ENCODE measurements at regions not wholly inside any gene's neighbourhood (a gene's known extent, or its start where the extent isn't known, plus 50 kb on each side); places are given as distances from the start of the nearest gene placed in this dataset.
A peak's percentile ranks its signal among the peaks of the same experiment; 100 is the strongest.
"Not testable (repeated sequence)": the region's sequence is repeated elsewhere in the genome, so short reads cannot be mapped to it uniquely, and the experiment has no call there.

- DNase-seq (ENCODE audit: extremely low read depth in 1 of 11, low read depth in 9 of 11, low spot score in 4 of 11): no peak
Observed at GRCh38 chr12:25771476-25771875, 187.0 kb upstream of the RASSF8 start.

GRCh38 chr12:25775968-25776367 is 182.5 kb upstream of the RASSF8 start:
- DNase-seq (ENCODE audit: extremely low read depth in 1 of 11, low read depth in 9 of 11, low spot score in 4 of 11): no peak

DNA sequence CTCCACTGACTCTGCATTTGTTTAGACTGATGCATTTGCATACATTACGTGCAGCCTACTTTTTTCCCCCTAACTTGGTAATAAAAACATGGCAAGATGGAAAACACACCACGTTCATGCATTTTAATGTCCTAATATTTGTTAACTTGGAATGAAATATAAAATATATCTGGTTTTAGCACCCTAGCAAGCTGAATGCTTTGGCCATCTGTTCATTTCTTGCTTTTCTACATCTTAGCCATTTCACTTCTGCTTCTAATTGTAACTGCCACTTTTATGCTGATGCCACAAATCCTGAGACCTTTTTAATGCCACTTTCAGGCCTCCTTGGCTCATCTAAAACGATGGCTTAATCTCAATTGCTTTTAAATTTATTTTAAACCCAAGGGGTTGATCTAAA is 177.7 kb upstream of the RASSF8 start:
- no peak for DNase-seq (ENCODE audit: extremely low read depth in 1 of 11, low read depth in 9 of 11, low spot score in 4 of 11)

DNA sequence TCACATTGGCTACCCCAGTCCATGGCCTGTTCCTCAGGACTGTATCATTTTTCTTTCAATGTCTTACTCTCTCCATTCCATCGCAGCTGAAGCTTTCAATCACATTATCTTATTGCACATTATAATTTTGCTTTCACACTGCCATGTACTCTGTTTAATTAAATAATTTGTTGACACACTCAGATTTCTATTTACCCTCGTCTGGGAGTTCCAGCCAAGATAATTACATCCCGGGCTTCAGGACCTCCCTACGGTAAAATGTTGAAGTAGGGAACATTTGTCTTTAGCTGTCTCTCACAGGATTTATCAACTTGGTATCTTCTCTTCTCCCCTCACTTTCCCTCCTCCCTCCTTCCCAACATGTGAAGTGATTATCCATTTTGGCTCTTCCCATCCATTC is 177.2 kb upstream of the RASSF8 start:
- no peak for DNase-seq (ENCODE audit: extremely low read depth in 1 of 11, low read depth in 9 of 11, low spot score in 4 of 11)

GRCh38 chr12:25783566-25783965 is 174.9 kb upstream of the RASSF8 start:
- no peak for DNase-seq (ENCODE audit: extremely low read depth in 1 of 11, low read depth in 9 of 11, low spot score in 4 of 11)

DNA sequence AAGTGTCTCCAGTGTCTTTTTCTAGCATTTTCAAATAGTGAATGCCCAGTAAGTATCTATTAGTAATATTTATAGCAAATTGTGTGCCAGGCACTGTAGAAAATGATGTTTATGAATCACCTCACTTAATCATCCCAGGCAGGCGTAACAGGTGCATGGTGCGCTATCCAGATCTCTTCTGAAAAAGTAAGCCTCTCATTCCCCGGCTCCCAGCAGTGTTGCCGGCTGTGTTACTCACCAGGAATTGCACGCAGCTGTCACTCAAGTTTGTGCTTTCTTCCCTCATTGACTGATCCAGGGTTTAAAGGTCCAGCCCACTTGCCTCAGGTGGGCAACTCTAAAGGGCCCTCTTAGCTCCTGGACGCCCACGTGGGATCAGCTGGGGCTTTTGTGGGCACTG is 173.8 kb upstream of the RASSF8 start:
- no peak for DNase-seq (ENCODE audit: extremely low read depth in 1 of 11, low read depth in 9 of 11, low spot score in 4 of 11)

GRCh38 chr12:25785134-25785533 is 173.3 kb upstream of the RASSF8 start:
- DNase-seq (ENCODE audit: extremely low read depth in 1 of 11, low read depth in 9 of 11, low spot score in 4 of 11): no peak

DNA sequence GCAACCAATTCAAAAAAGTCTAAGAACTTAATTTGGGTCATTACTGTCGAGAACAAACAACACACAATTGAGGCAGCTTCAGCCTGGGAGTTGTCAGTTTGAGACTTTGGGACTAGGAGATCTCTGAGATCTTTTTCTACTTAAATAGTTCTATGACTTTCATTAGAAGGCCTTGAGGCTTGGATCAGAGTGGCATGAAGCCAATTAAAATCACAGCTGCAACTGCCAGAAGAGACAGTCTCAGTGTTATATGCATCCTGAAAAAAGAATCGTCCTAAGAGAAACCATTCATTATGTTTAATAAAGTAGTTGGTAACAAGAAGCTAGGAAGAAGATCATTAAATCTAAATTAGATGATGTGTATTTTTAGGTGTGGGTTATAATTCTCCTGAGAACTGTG is 170.8 kb upstream of the RASSF8 start:
- DNase-seq (ENCODE audit: extremely low read depth in 1 of 11, low read depth in 9 of 11, low spot score in 4 of 11): no peak

GRCh38 chr12:25788707-25789442 is 169.6 kb upstream of the RASSF8 start:
- DNase-seq (ENCODE audit: extremely low read depth in 1 of 11, low read depth in 9 of 11, low spot score in 4 of 11): no peak

GRCh38 chr12:25789541-25789944 is 168.9 kb upstream of the RASSF8 start:
- DNase-seq (ENCODE audit: extremely low read depth in 1 of 11, low read depth in 9 of 11, low spot score in 4 of 11): no peak

DNA sequence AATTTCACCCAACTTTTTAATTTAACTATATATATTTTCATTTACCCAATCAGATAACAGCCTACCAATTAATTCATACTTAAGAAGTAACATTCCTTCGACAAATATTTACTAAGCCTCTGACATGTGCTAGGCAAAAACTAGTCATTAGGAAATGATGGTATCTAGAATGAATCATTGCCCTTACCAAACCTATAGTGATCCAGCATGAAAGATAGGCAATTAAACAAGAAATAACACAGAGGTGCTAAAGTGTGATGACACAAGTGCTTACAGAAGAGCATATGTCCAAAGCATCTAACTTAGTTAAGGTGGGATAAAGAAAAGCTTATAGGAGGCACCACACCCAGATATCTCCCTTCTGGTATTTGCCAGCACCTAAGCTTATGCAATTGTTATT is 166.5 kb upstream of the RASSF8 start:
- DNase-seq (ENCODE audit: extremely low read depth in 1 of 11, low read depth in 9 of 11, low spot score in 4 of 11): no peak

DNA sequence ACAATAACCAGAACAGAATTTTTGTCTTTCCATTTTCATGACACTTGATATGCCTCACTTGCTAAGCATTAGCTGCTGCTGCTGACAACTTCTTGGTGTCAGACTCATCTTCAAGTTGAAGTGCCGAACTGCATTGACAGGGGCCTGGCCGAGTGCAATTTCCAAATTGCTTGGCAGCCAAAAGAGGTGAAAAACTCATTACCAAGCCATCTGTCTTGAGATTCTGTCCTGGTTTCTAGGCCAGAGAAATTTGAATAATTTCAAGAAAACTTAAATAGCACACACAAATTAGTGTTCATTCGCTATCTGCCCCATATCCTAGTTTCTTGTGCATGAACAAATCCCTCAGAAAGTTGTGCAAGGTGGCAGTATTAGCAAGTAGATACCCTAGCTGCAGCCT is 165.3 kb upstream of the RASSF8 start:
- no peak for DNase-seq (ENCODE audit: extremely low read depth in 1 of 11, low read depth in 9 of 11, low spot score in 4 of 11)

DNA sequence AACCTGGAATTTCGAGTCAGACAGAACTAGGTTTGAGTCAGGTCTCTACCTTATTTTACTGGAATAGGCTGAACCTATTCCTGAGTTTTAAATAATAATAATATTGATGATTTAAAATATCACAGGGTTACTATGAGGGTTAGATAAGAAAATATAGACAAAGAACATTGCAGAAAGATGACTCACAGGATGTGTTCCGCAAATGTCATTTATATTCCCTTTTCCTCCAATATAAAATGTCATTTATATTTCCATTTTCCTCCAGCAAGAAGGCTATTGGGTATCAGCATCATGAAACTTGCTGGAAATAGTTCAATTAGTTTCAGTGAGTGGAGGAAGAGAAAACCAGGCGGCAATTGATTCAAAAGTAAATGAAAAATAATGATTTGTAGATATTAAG is 163.9 kb upstream of the RASSF8 start:
- DNase-seq (ENCODE audit: extremely low read depth in 1 of 11, low read depth in 9 of 11, low spot score in 4 of 11): no peak

DNA sequence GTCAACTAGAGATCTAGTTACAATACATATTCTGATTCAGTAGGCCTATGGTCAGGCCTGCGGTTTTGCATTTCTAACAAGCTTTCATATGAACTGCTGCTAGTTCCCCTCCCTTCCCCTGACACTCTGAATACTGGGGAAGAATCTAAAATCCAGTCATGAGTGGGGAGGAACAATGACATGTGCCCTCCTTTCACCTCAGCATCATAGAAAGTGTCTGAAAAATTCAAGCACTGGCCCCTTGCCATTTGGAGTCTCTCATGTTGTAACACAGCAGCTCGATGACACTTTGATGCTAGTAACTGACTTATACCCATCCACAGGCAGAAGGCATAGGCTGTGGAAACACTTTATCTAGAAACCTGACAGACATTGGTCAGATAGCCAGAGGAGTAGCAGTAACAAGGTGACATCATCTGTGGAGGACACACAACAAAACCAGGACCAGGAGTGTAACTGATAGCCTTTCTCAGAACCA is 161.9 kb upstream of the RASSF8 start:
- no peak for DNase-seq (ENCODE audit: extremely low read depth in 1 of 11, low read depth in 9 of 11, low spot score in 4 of 11)

GRCh38 chr12:25797386-25797785 is 161.1 kb upstream of the RASSF8 start:
- DNase-seq (ENCODE audit: extremely low read depth in 1 of 11, low read depth in 9 of 11, low spot score in 4 of 11): no peak

DNA sequence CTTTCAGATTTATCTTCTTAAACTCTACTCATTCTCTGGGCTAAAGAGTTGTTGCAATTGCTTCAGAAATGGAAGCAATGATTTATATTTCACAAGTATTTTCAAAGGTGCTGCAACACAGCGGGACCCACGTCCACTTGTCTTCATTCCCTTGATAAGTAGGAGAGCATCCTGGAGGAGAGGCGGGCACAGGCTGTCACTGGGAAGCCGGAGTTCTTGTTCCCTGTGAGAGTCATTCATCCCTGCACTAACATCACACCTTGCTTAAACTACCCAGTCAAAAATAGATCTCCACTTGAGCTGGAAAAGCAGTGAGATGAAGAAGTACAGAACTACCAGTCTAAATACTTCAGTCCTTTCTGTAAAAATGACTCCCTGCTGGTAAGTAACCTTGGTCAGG is 160.5 kb upstream of the RASSF8 start:
- DNase-seq (ENCODE audit: extremely low read depth in 1 of 11, low read depth in 9 of 11, low spot score in 4 of 11): no peak

GRCh38 chr12:25800101-25800500 is 158.4 kb upstream of the RASSF8 start:
- DNase-seq (ENCODE audit: extremely low read depth in 1 of 11, low read depth in 9 of 11, low spot score in 4 of 11): no peak

- DNase-seq (ENCODE audit: extremely low read depth in 1 of 11, low read depth in 9 of 11, low spot score in 4 of 11): peak in 1 of 11 donors; percentile 31
Observed at GRCh38 chr12:25801734-25802133, 156.7 kb upstream of the RASSF8 start.

DNA sequence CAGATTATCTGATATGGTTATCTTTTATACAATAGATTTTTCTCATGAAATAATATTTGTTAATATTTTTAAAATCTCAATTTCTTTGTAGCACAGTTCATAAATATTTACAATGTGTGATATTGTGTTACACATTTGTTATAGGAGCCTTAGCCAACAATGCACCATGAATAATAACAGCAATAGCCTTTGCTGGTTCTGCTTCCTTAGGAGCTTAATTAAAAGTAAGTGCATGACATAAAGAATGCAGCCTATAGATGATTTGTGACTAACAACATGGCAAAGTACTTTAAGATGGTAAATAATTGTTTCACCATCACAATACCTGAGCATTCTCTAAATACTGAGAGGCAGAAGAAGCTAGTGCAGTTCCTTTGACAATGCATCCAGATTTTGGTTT is 156.3 kb upstream of the RASSF8 start:
- no peak for DNase-seq (ENCODE audit: extremely low read depth in 1 of 11, low read depth in 9 of 11, low spot score in 4 of 11)

GRCh38 chr12:25803029-25803664 is 155.3 kb upstream of the RASSF8 start:
- not testable (repeated sequence) for DNase-seq (ENCODE audit: extremely low read depth in 1 of 11, low read depth in 9 of 11, low spot score in 4 of 11)

DNA sequence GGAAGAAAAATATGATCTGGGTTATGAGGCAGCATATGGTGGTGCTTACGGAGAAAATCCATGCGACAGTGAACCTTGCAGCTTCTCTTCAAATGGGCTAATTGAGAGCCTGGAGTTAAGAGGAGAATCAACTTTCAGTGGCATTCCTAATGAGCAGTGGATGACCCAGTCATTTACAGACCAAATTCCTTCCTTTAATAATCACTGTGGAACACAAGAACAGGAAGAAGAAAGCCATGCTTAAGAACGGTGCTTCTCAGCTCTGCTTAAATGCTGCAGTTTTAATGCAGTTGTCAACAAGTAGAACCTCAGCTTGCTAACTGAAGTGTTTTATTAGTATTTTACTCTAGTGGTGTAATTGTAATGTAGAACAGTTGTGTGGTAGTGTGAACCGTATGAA is 154.2 kb upstream of the RASSF8 start:
- not testable (repeated sequence) for DNase-seq (ENCODE audit: extremely low read depth in 1 of 11, low read depth in 9 of 11, low spot score in 4 of 11)
